WTC11 (cell line): ENCODE measurements at regions not wholly inside any gene's neighbourhood (a gene's known extent, or its start where the extent isn't known, plus 50 kb on each side); places are given as distances from the start of the nearest gene placed in this dataset.

Source experiments
- ATAC-seq: fragments of 200-7000 bp; cut with Tn5 transposase; 2 replicates; pipeline ENCODE4 v1.10.0; 2021; ENCODE audit warnings: mild to moderate bottlenecking, moderate library complexity
- CTCF ChIA-PET: fragments of 300-600 bp; sonication (Branson Sonifier 250); formaldehyde crosslinking; loops from one replicate; lab custom pipeline; 2021; ENCODE audit warnings: antibody characterized with exemption; lab: Charles Lee
- POLR2A ChIA-PET: fragments of 350-600 bp; sonication (Branson Sonifier 250); formaldehyde crosslinking; loops from one replicate; lab custom pipeline; 2021; ENCODE audit warnings: antibody characterized with exemption; lab: Charles Lee
- DNase-seq: peaks from one replicate; pipeline ENCODE4 v3.0.0; 2021; ENCODE audit warnings: low spot score
- H3K27ac Mint-ChIP-seq: 2 replicates; pipeline ENCODE4 v1.8.0; 2021; ENCODE audit warnings: mixed read lengths
- H3K27me3 Mint-ChIP-seq: 2 replicates; pipeline ENCODE4 v1.8.0; 2021; ENCODE audit warnings: low read depth, mild to moderate bottlenecking, moderate library complexity, mixed read lengths
- H3K36me3 Mint-ChIP-seq: 2 replicates; pipeline ENCODE4 v1.8.0; 2021; ENCODE audit warnings: mixed read lengths
- H3K4me1 Mint-ChIP-seq: 2 replicates; pipeline ENCODE4 v1.8.0; 2022; ENCODE audit warnings: mixed read lengths
- H3K4me3 Mint-ChIP-seq: 2 replicates; pipeline ENCODE4 v1.8.0; 2021; ENCODE audit warnings: mild to moderate bottlenecking, moderate library complexity, mixed read lengths
- H3K9me3 Mint-ChIP-seq: 2 replicates; pipeline ENCODE4 v1.8.0; 2021; ENCODE audit warnings: mixed read lengths
- CBFB ChIP-seq: sonication (generic); formaldehyde crosslinking; IDR thresholded peaks from 2 replicates; pipeline ENCODE4 v1.8.1; 2022; ENCODE audit warnings: mild to moderate bottlenecking, low read depth, missing genetic modification reagents
- GABPB1 ChIP-seq: sonication (generic); formaldehyde crosslinking; IDR thresholded peaks from 2 replicates; pipeline ENCODE4 v1.8.1; 2023; ENCODE audit warnings: mild to moderate bottlenecking, missing genetic modification reagents
- JAZF1 ChIP-seq: fragments of 250-450 bp; sonication (Bioruptor Pico); IDR thresholded peaks from 2 replicates; pipeline ENCODE4 v1.9.0; 2021; ENCODE audit warnings: moderate library complexity, mild to moderate bottlenecking, inconsistent platforms
- JUN ChIP-seq: sonication (generic); formaldehyde crosslinking; IDR thresholded peaks from 2 replicates; pipeline ENCODE4 v1.8.0; 2023; ENCODE audit warnings: mild to moderate bottlenecking, missing genetic modification reagents
- KAT7 ChIP-seq: sonication (generic); formaldehyde crosslinking; IDR thresholded peaks from 2 replicates; pipeline ENCODE4 v1.8.1; 2023; ENCODE audit warnings: missing genetic modification reagents, mild to moderate bottlenecking, borderline replicate concordance
- MXD4 ChIP-seq: fragments of 250-450 bp; sonication (Bioruptor Pico); IDR thresholded peaks from 2 replicates; pipeline ENCODE4 v1.8.0; 2021; ENCODE audit warnings: mild to moderate bottlenecking, moderate library complexity, borderline replicate concordance
- NFATC4 ChIP-seq: fragments of 250-450 bp; sonication (Bioruptor Pico); IDR thresholded peaks from 2 replicates; pipeline ENCODE4 v1.9.0; 2021; ENCODE audit warnings: mild to moderate bottlenecking
- NR2C2 ChIP-seq: sonication (generic); formaldehyde crosslinking; IDR thresholded peaks from 2 replicates; pipeline ENCODE4 v1.8.0; 2022; ENCODE audit warnings: mild to moderate bottlenecking, missing genetic modification reagents
- OVOL2 ChIP-seq: fragments of 250-450 bp; sonication (Bioruptor Pico); IDR thresholded peaks from 2 replicates; pipeline ENCODE4 v1.9.0; 2021; ENCODE audit warnings: mild to moderate bottlenecking, borderline replicate concordance
- RORB ChIP-seq: fragments of 250-450 bp; sonication (Bioruptor Pico); IDR thresholded peaks from 2 replicates; pipeline ENCODE4 v1.9.0; 2021; ENCODE audit warnings: mild to moderate bottlenecking
- SOX15 ChIP-seq: fragments of 250-450 bp; sonication (Bioruptor Pico); IDR thresholded peaks from 2 replicates; pipeline ENCODE4 v1.9.0; 2021; ENCODE audit warnings: mild to moderate bottlenecking
- TCF7 ChIP-seq: sonication (generic); formaldehyde crosslinking; IDR thresholded peaks from 2 replicates; pipeline ENCODE4 v1.8.0; 2022; ENCODE audit warnings: mild to moderate bottlenecking, low read depth, missing genetic modification reagents, moderate library complexity
- ZNF121 ChIP-seq: sonication (generic); formaldehyde crosslinking; IDR thresholded peaks from 2 replicates; pipeline ENCODE4 v1.8.0; 2023; ENCODE audit warnings: missing genetic modification reagents
- ZNF138 ChIP-seq: sonication (generic); formaldehyde crosslinking; conservative IDR thresholded peaks from 2 replicates; pipeline ENCODE4 v1.8.1; 2022; ENCODE audit warnings: mild to moderate bottlenecking, moderate library complexity, missing genetic modification reagents
- ZNF396 ChIP-seq: fragments of 250-450 bp; sonication (Bioruptor Pico); IDR thresholded peaks from 2 replicates; pipeline ENCODE4 v1.8.0; 2021; ENCODE audit warnings: mild to moderate bottlenecking, moderate library complexity, borderline replicate concordance
- ZNF671 ChIP-seq: fragments of 250-450 bp; sonication (Bioruptor Pico); IDR thresholded peaks from 2 replicates; pipeline ENCODE4 v1.8.0; 2021; ENCODE audit warnings: mild to moderate bottlenecking
- TF ChIP-seq, protein P1 (sequence below): sonication (generic); formaldehyde crosslinking; IDR thresholded peaks from 2 replicates; pipeline ENCODE4 v1.8.0; 2022; ENCODE audit warnings: mild to moderate bottlenecking, missing genetic modification reagents
- TF ChIP-seq, protein P2 (sequence below): sonication (generic); formaldehyde crosslinking; IDR thresholded peaks from 2 replicates; pipeline ENCODE4 v1.8.0; 2022; ENCODE audit warnings: mild to moderate bottlenecking, missing genetic modification reagents
- TF ChIP-seq, protein P3 (sequence below): sonication (generic); formaldehyde crosslinking; IDR thresholded peaks from 2 replicates; pipeline ENCODE4 v1.8.0; 2023; ENCODE audit warnings: missing genetic modification reagents
- TF ChIP-seq, protein P4 (sequence below): sonication (generic); formaldehyde crosslinking; IDR thresholded peaks from 2 replicates; pipeline ENCODE4 v1.8.0; 2022; ENCODE audit warnings: missing genetic modification reagents
- TF ChIP-seq, protein P5 (sequence below): sonication (generic); formaldehyde crosslinking; conservative IDR thresholded peaks from 2 replicates; pipeline ENCODE4 v1.8.1; 2023; ENCODE audit warnings: mild to moderate bottlenecking, low read depth, missing genetic modification reagents, moderate library complexity
- TF ChIP-seq, protein P6 (sequence below): sonication (generic); formaldehyde crosslinking; IDR thresholded peaks from 2 replicates; pipeline ENCODE4 v1.8.1; 2022; ENCODE audit warnings: low read depth, mild to moderate bottlenecking, moderate library complexity, missing genetic modification reagents, borderline replicate concordance
- TF ChIP-seq, protein P7 (sequence below): fragments of 250-450 bp; sonication (Bioruptor Pico); IDR thresholded peaks from 2 replicates; pipeline ENCODE4 v1.9.0; 2021; ENCODE audit warnings: mild to moderate bottlenecking

DNA sequence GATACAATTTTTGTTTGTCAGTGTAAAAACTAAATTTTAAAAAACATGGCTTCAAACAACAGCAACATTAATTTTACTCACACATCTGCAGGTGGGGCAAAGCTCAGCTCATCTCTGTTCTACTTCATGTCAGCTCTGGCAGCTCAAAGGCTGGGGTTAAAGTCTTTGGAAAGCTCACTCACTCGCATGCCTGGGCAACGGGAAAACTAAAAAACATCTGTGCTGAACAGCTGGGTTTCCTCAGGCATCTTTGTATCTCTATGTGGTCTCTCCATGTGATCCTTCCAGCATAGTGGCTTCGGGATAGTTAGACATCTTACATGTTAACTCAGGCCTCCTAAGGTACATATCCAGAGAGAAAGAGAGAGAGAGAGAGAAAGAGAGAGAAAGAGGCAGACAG lies 499.6 kb downstream of the RFPL4B start (continued):
- TF ChIP-seq, protein P1, sequence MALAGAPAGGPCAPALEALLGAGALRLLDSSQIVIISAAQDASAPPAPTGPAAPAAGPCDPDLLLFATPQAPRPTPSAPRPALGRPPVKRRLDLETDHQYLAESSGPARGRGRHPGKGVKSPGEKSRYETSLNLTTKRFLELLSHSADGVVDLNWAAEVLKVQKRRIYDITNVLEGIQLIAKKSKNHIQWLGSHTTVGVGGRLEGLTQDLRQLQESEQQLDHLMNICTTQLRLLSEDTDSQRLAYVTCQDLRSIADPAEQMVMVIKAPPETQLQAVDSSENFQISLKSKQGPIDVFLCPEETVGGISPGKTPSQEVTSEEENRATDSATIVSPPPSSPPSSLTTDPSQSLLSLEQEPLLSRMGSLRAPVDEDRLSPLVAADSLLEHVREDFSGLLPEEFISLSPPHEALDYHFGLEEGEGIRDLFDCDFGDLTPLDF = no peak
- no peak for TF ChIP-seq JAZF1 (CRISPR knock-in tag)
- no peak for TF ChIP-seq KAT7 (CRISPR knock-in tag)
- no peak for TF ChIP-seq GABPB1 (CRISPR knock-in tag)
- TF ChIP-seq, protein P2, sequence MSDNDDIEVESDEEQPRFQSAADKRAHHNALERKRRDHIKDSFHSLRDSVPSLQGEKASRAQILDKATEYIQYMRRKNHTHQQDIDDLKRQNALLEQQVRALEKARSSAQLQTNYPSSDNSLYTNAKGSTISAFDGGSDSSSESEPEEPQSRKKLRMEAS (CRISPR knock-in tag) = no peak
- TF ChIP-seq RORB = no peak
- TF ChIP-seq, protein P3, sequence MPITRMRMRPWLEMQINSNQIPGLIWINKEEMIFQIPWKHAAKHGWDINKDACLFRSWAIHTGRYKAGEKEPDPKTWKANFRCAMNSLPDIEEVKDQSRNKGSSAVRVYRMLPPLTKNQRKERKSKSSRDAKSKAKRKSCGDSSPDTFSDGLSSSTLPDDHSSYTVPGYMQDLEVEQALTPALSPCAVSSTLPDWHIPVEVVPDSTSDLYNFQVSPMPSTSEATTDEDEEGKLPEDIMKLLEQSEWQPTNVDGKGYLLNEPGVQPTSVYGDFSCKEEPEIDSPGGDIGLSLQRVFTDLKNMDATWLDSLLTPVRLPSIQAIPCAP = no peak
- no peak for TF ChIP-seq ZNF396 (CRISPR knock-in tag)
- TF ChIP-seq TCF7 (CRISPR knock-in tag) = no peak

DNA sequence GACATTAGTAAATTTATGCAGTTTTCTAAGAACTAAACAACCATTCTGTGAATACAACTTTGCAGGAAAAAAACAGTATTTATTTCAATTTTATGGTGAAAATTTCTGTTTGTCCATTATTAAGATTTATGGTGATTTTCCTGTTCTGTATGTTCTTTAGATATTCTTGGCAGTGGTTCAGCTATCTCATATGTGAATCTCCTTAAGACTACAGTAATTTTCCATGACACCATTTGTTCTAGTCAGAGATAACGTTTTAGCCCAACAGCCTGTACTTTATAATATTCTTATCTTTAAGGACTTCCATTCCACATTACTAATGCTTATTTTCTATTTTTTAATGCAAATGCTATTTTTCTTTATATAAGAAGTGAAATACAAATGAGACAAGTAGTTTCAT lies 504.0 kb downstream of the RFPL4B start:
- POLR2A ChIA-PET = no interaction called here
- TF ChIP-seq SOX15 (CRISPR knock-in tag) (no peak), NFATC4 (CRISPR knock-in tag) (no peak), CBFB (no peak), OVOL2 (CRISPR knock-in tag) (no peak), ZNF138 (CRISPR knock-in tag) (no peak), JUN (CRISPR knock-in tag) (no peak), ZNF671 (CRISPR knock-in tag) (no peak), MXD4 (CRISPR knock-in tag) (no peak), NR2C2 (CRISPR knock-in tag) (no peak), ZNF121 (CRISPR knock-in tag) (no peak)
- TF ChIP-seq, protein P4, sequence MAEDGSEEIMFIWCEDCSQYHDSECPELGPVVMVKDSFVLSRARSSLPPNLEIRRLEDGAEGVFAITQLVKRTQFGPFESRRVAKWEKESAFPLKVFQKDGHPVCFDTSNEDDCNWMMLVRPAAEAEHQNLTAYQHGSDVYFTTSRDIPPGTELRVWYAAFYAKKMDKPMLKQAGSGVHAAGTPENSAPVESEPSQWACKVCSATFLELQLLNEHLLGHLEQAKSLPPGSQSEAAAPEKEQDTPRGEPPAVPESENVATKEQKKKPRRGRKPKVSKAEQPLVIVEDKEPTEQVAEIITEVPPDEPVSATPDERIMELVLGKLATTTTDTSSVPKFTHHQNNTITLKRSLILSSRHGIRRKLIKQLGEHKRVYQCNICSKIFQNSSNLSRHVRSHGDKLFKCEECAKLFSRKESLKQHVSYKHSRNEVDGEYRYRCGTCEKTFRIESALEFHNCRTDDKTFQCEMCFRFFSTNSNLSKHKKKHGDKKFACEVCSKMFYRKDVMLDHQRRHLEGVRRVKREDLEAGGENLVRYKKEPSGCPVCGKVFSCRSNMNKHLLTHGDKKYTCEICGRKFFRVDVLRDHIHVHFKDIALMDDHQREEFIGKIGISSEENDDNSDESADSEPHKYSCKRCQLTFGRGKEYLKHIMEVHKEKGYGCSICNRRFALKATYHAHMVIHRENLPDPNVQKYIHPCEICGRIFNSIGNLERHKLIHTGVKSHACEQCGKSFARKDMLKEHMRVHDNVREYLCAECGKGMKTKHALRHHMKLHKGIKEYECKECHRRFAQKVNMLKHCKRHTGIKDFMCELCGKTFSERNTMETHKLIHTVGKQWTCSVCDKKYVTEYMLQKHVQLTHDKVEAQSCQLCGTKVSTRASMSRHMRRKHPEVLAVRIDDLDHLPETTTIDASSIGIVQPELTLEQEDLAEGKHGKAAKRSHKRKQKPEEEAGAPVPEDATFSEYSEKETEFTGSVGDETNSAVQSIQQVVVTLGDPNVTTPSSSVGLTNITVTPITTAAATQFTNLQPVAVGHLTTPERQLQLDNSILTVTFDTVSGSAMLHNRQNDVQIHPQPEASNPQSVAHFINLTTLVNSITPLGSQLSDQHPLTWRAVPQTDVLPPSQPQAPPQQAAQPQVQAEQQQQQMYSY = no peak
- TF ChIP-seq, protein P5, sequence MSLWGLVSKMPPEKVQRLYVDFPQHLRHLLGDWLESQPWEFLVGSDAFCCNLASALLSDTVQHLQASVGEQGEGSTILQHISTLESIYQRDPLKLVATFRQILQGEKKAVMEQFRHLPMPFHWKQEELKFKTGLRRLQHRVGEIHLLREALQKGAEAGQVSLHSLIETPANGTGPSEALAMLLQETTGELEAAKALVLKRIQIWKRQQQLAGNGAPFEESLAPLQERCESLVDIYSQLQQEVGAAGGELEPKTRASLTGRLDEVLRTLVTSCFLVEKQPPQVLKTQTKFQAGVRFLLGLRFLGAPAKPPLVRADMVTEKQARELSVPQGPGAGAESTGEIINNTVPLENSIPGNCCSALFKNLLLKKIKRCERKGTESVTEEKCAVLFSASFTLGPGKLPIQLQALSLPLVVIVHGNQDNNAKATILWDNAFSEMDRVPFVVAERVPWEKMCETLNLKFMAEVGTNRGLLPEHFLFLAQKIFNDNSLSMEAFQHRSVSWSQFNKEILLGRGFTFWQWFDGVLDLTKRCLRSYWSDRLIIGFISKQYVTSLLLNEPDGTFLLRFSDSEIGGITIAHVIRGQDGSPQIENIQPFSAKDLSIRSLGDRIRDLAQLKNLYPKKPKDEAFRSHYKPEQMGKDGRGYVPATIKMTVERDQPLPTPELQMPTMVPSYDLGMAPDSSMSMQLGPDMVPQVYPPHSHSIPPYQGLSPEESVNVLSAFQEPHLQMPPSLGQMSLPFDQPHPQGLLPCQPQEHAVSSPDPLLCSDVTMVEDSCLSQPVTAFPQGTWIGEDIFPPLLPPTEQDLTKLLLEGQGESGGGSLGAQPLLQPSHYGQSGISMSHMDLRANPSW (CRISPR knock-in tag) = no peak
- TF ChIP-seq, protein P6, sequence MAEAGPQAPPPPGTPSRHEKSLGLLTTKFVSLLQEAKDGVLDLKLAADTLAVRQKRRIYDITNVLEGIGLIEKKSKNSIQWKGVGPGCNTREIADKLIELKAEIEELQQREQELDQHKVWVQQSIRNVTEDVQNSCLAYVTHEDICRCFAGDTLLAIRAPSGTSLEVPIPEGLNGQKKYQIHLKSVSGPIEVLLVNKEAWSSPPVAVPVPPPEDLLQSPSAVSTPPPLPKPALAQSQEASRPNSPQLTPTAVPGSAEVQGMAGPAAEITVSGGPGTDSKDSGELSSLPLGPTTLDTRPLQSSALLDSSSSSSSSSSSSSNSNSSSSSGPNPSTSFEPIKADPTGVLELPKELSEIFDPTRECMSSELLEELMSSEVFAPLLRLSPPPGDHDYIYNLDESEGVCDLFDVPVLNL (CRISPR knock-in tag) = no peak
- TF ChIP-seq, protein P7, sequence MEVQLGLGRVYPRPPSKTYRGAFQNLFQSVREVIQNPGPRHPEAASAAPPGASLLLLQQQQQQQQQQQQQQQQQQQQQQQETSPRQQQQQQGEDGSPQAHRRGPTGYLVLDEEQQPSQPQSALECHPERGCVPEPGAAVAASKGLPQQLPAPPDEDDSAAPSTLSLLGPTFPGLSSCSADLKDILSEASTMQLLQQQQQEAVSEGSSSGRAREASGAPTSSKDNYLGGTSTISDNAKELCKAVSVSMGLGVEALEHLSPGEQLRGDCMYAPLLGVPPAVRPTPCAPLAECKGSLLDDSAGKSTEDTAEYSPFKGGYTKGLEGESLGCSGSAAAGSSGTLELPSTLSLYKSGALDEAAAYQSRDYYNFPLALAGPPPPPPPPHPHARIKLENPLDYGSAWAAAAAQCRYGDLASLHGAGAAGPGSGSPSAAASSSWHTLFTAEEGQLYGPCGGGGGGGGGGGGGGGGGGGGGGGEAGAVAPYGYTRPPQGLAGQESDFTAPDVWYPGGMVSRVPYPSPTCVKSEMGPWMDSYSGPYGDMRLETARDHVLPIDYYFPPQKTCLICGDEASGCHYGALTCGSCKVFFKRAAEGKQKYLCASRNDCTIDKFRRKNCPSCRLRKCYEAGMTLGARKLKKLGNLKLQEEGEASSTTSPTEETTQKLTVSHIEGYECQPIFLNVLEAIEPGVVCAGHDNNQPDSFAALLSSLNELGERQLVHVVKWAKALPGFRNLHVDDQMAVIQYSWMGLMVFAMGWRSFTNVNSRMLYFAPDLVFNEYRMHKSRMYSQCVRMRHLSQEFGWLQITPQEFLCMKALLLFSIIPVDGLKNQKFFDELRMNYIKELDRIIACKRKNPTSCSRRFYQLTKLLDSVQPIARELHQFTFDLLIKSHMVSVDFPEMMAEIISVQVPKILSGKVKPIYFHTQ (CRISPR knock-in tag) = no peak
- TF ChIP-seq, all 79 proteins: peak for 0
- Mint-ChIP-seq H3K4me3 (no peak overlapping the region), H3K27me3 (no peaks in the 10 kb centered on the region), H3K27ac (no peak overlapping the region), H3K36me3 (no peaks in the 10 kb centered on the region), H3K4me1 (no peaks in the 10 kb centered on the region), H3K9me3 (no peaks in the 10 kb centered on the region)
- ATAC-seq (no peak), DNase-seq (no peak)
- CTCF ChIA-PET = no interaction called here
